ENCODE measurements at regions not wholly inside any gene's neighbourhood (a gene's known extent, or its start where the extent isn't known, plus 50 kb on each side); places are given as distances from the start of the nearest gene placed in this dataset.

DNA sequence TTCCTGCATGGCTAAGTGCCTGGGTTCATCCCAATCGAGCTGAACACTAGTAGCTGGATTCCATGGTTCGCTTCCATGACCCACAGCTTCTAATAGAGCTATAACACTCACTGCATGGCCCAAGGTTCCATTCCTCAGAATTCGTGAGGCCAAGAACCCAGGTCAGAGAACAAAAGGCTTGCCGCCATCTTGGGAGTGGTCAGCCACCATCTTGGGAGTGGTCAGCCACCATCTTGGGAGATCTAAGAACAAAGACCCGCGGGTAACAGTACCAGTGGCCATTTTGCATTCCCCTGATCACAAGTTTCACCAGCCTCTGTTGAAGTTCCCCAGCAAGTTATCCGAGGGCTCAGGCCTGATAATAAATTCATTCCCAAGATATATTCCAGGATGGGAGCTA lies 179.6 kb downstream of the LMBRD1 start:
- TF ChIP-seq TCF12 (IDR thresholded peaks at IDR 0.05; ENCODE audit: low read depth, low read length) (no peak), POLR2AphosphoS5 (IDR thresholded peaks at IDR 0.05; ENCODE audit: low read depth, low read length) (no peak), SP1 (IDR thresholded peaks at IDR 0.05; ENCODE audit: low read depth, low read length) (no peak), RFX5 (IDR thresholded peaks at IDR 0.05; ENCODE audit: borderline replicate concordance, low read depth, low read length) (no peak), GABPA (IDR thresholded peaks at IDR 0.05; ENCODE audit: borderline replicate concordance, insufficient read depth, low read length) (no peak), RAD21 (IDR thresholded peaks at IDR 0.05 in 1 of 2, conservative IDR thresholded peaks at IDR 0.05 in 1 of 2; ENCODE audit: low read depth in 2 of 2, low read length in 2 of 2) (no peak), CEBPB (IDR thresholded peaks at IDR 0.05; ENCODE audit: low read depth, low read length) (no peak), SUZ12 (IDR thresholded peaks at IDR 0.05; ENCODE audit: low read length) (no peak)
- TF ChIP-seq, protein P1, sequence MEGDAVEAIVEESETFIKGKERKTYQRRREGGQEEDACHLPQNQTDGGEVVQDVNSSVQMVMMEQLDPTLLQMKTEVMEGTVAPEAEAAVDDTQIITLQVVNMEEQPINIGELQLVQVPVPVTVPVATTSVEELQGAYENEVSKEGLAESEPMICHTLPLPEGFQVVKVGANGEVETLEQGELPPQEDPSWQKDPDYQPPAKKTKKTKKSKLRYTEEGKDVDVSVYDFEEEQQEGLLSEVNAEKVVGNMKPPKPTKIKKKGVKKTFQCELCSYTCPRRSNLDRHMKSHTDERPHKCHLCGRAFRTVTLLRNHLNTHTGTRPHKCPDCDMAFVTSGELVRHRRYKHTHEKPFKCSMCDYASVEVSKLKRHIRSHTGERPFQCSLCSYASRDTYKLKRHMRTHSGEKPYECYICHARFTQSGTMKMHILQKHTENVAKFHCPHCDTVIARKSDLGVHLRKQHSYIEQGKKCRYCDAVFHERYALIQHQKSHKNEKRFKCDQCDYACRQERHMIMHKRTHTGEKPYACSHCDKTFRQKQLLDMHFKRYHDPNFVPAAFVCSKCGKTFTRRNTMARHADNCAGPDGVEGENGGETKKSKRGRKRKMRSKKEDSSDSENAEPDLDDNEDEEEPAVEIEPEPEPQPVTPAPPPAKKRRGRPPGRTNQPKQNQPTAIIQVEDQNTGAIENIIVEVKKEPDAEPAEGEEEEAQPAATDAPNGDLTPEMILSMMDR (IDR thresholded peaks at IDR 0.05; ENCODE audit: control extremely low read depth in 1 of 3, insufficient read depth in 1 of 3, low read depth in 1 of 3, low read length in 3 of 3), result no peak
- TF ChIP-seq, protein P2, sequence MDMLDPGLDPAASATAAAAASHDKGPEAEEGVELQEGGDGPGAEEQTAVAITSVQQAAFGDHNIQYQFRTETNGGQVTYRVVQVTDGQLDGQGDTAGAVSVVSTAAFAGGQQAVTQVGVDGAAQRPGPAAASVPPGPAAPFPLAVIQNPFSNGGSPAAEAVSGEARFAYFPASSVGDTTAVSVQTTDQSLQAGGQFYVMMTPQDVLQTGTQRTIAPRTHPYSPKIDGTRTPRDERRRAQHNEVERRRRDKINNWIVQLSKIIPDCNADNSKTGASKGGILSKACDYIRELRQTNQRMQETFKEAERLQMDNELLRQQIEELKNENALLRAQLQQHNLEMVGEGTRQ (IDR thresholded peaks at IDR 0.05; ENCODE audit: low read length), result no peak
- TF ChIP-seq, protein P3, sequence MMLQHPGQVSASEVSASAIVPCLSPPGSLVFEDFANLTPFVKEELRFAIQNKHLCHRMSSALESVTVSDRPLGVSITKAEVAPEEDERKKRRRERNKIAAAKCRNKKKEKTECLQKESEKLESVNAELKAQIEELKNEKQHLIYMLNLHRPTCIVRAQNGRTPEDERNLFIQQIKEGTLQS (IDR thresholded peaks at IDR 0.05; ENCODE audit: insufficient read depth, low read depth, low read length), result no peak
